GM19438 (cell line): ENCODE measurements at regions not wholly inside any gene's neighbourhood (a gene's known extent, or its start where the extent isn't known, plus 50 kb on each side); places are given as distances from the start of the nearest gene placed in this dataset.
"Not testable (repeated sequence)": the region's sequence is repeated elsewhere in the genome, so short reads cannot be mapped to it uniquely, and the experiment has no call there.

Experiments
- ATAC-seq: cut with Tn5 transposase; IDR thresholded peaks from one replicate; pipeline ENCODE4 v1.9.1; 2021; ENCODE audit warnings: low read depth; ENCODE audit not compliant: unreplicated experiment

GRCh38 chr10:21105331-21105730 is 208.2 kb upstream of the NEBL start:
- not testable (repeated sequence) for ATAC-seq

- no peak for ATAC-seq
These were observed 203.9 kb upstream of the NEBL start for GRCh38 chr10:21100871-21101514.

GRCh38 chr10:21100190-21100589 is 203.1 kb upstream of the NEBL start:
- ATAC-seq: no peak

GRCh38 chr10:21099291-21100062 is 202.4 kb upstream of the NEBL start:
- no peak for ATAC-seq

GRCh38 chr10:21097926-21098355 is 200.8 kb upstream of the NEBL start:
- no peak for ATAC-seq

- no peak for ATAC-seq
These were observed 198.5 kb upstream of the NEBL start for GRCh38 chr10:21095494-21096055.

GRCh38 chr10:21095073-21095472 is 198.0 kb upstream of the NEBL start:
- ATAC-seq: no peak

- no peak for ATAC-seq
These were observed 195.8 kb upstream of the NEBL start for GRCh38 chr10:21092683-21093524.

GRCh38 chr10:21090609-21091082 is 193.5 kb upstream of the NEBL start:
- no peak for ATAC-seq

- no peak for ATAC-seq
These were observed 190.4 kb upstream of the NEBL start for GRCh38 chr10:21087476-21087875.

GRCh38 chr10:21084700-21085099 is 187.6 kb upstream of the NEBL start:
- no peak for ATAC-seq

GRCh38 chr10:21083861-21084260 is 186.8 kb upstream of the NEBL start:
- ATAC-seq: no peak

GRCh38 chr10:21082206-21082605 is 185.1 kb upstream of the NEBL start:
- ATAC-seq: no peak

GRCh38 chr10:21080261-21080660 is 183.2 kb upstream of the NEBL start:
- ATAC-seq: no peak

- ATAC-seq: no peak
These were observed 182.2 kb upstream of the NEBL start for GRCh38 chr10:21079330-21079658.

GRCh38 chr10:21078410-21079329 is 181.6 kb upstream of the NEBL start:
- ATAC-seq: no peak

GRCh38 chr10:21077681-21078080 is 180.6 kb upstream of the NEBL start:
- ATAC-seq: no peak

GRCh38 chr10:21076381-21076780 is 179.3 kb upstream of the NEBL start:
- ATAC-seq: no peak

GRCh38 chr10:21075880-21076279 is 178.8 kb upstream of the NEBL start:
- no peak for ATAC-seq
